ENCODE measurements at regions not wholly inside any gene's neighbourhood (a gene's known extent, or its start where the extent isn't known, plus 50 kb on each side); places are given as distances from the start of the nearest gene placed in this dataset.

- Histone ChIP-seq H3K9me3 (no peaks in the 10 kb centered on the region), H3K27ac (no peak overlapping the region), H3K4me1 (no peaks in the 10 kb centered on the region), H3K27me3 (peaks cover 0 to 6% (median 4%) of the 10 kb centered on the region in 3 donors), H3K36me3 (no peaks in the 10 kb centered on the region), H3K4me3 (no peak overlapping the region)
- in situ Hi-C loops (cut with MboI; ENCODE audit: low sequenced_read_pairs in 4 of 4) (no loop called here), intact Hi-C loops (cut with DNase I; ENCODE audit: low total_unique reads) (no loop called here)
- ATAC-seq (no peak), DNase-seq (no peak)
- TF ChIP-seq CTCF (IDR thresholded peaks at IDR 0.05 in 4 of 5, conservative IDR thresholded peaks at IDR 0.05 in 1 of 5) (no peak), POLR2A (IDR thresholded peaks at IDR 0.05) (no peak)
These were observed 79.9 kb upstream of the CRHR1 start for GRCh38 chr17:45704251-45704650.

DNA sequence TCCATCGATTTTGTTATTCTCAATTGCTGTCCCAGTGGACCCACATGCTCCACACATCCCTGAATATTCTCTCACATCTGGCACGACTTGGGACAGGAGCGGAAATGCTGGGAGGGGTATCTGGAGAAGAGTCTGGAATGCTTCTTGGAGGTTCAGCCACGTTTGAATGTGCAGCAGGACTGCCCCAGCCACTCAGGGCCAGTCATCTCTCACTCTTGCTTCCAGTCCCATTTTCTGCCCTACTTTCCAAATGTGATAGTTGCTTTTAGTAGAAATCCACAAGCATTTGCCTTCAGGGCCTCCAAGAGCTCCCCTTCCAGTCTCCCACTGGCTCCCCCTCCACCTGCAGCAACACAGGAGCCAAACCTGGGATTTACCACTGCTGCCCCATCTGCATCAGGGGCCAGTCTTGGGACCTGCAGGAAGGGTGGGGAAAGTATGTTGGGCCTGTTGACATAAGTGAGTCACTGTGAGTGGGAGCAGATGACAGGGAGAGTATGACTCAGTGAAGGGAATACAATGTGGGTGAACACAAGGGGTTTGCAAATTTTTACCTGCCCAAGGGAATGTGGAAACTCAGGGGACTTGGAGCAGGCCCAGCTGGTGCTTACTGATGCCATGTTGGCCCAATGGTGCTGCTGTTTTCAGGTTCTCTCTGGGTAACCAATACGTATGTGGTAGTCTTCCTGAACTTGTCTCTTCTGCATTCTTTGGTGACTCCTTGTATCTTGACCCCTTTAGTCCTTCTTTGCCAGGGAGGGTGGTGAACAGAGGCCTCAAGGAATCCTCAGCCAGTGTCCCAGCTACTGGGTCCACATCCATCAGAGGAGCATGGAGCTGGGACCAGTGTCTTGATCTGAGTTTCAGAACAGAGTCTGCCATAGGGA, 78.8 kb upstream of the CRHR1 start:
- ATAC-seq (no peak), DNase-seq (no peak)
- TF ChIP-seq POLR2A (IDR thresholded peaks at IDR 0.05) (no peak), CTCF (IDR thresholded peaks at IDR 0.05 in 4 of 5, conservative IDR thresholded peaks at IDR 0.05 in 1 of 5) (no peak)
- Histone ChIP-seq H3K9me3 (no peaks in the 10 kb centered on the region), H3K27me3 (peaks cover 0 to 4% (median 0%) of the 10 kb centered on the region in 3 donors), H3K4me1 (no peaks in the 10 kb centered on the region), H3K36me3 (no peaks in the 10 kb centered on the region), H3K27ac (no peak overlapping the region), H3K4me3 (no peak overlapping the region)
- intact Hi-C loops (cut with DNase I; ENCODE audit: low total_unique reads) (no loop called here), in situ Hi-C loops (cut with MboI; ENCODE audit: low sequenced_read_pairs in 4 of 4) (no loop called here)

GRCh38 chr17:45706033-45706432, 78.1 kb upstream of the CRHR1 start:
- DNase-seq, result no peak
- no peak overlapping the region for H3K4me3 ChIP-seq
- H3K9me3 ChIP-seq, result no peaks in the 10 kb centered on the region
- H3K36me3 ChIP-seq, result no peaks in the 10 kb centered on the region
- no peaks in the 10 kb centered on the region for H3K4me1 ChIP-seq
- TF ChIP-seq POLR2A (IDR thresholded peaks at IDR 0.05) (no peak), CTCF (IDR thresholded peaks at IDR 0.05 in 4 of 5, conservative IDR thresholded peaks at IDR 0.05 in 1 of 5) (no peak)
- no peak for ATAC-seq
- peaks cover 0 to 4% (median 0%) of the 10 kb centered on the region in 3 donors for H3K27me3 ChIP-seq
- no peak overlapping the region for H3K27ac ChIP-seq
- in situ Hi-C loops (cut with MboI; ENCODE audit: low sequenced_read_pairs in 4 of 4) (no loop called here), intact Hi-C loops (cut with DNase I; ENCODE audit: low total_unique reads) (no loop called here)

DNA sequence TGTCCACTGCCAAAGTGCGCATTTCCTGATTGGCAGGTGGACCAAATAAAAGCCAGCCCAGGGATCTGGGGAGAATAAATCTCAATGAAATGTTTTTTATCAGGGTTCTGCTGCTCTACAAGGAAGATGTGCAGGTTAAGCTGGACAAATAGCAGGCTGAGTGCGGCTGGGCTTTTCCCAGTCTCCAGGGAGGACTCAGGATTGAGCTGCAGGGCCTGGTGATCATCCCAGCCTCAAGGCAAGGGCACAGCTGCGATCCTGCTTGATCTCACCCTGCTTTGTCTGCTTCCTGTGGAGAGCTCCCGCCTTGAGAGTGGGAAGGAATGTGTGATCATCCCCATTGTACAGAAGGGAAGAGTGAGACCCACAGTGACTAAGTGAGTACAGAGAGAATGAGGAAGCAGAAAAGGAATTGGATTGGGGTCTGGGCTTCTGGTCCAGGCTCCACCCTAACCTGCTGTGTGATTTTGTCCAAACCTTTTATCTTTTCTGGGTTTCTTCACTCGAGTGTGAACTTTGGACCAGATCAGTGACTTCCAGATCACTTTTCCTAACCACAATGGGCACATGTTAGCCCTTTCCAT, 75.3 kb upstream of the CRHR1 start:
- Histone ChIP-seq H3K27ac (no peak overlapping the region), H3K27me3 (peaks cover 0 to 6% (median 0%) of the 10 kb centered on the region in 3 donors), H3K9me3 (no peaks in the 10 kb centered on the region), H3K4me3 (no peak overlapping the region), H3K4me1 (no peaks in the 10 kb centered on the region), H3K36me3 (no peaks in the 10 kb centered on the region)
- DNase-seq, result no peak
- intact Hi-C loops (cut with DNase I; ENCODE audit: low total_unique reads), result no loop called here
- ATAC-seq, result no peak
- in situ Hi-C loops (cut with MboI; ENCODE audit: low sequenced_read_pairs in 4 of 4), result no loop called here
- TF ChIP-seq POLR2A (IDR thresholded peaks at IDR 0.05) (no peak), CTCF (IDR thresholded peaks at IDR 0.05 in 4 of 5, conservative IDR thresholded peaks at IDR 0.05 in 1 of 5) (no peak)
